ENCODE measurements at regions not wholly inside any gene's neighbourhood (a gene's known extent, or its start where the extent isn't known, plus 50 kb on each side); places are given as distances from the start of the nearest gene placed in this dataset.

GRCh38 chr14:86083616-86084015 is 553.7 kb downstream of the FLRT2 start:
- TF ChIP-seq CTCF (IDR thresholded peaks at IDR 0.05) (no peak), EZH2 (IDR thresholded peaks at IDR 0.05) (no peak)

Measured in neural progenitor cell (in vitro differentiated cells).